H1 (cell line): ENCODE measurements at regions not wholly inside any gene's neighbourhood (a gene's known extent, or its start where the extent isn't known, plus 50 kb on each side); places are given as distances from the start of the nearest gene placed in this dataset.

ENCODE experiments used
- CTCF ChIA-PET: fragments of 300-600 bp; sonication (Branson Sonifier 250); formaldehyde crosslinking; loops from one replicate; lab custom pipeline; 2021; ENCODE audit not compliant: partially characterized antibody; lab: Charles Lee
- POLR2A ChIA-PET: fragments of 300-600 bp; sonication (Branson Sonifier 250); formaldehyde crosslinking; loops from one replicate; lab custom pipeline; 2021; ENCODE audit warnings: inconsistent platforms; ENCODE audit not compliant: partially characterized antibody; lab: Charles Lee
- DNase-seq, 2 experiments: peaks; one replicate each; pipeline versions ENCODE4 v3.0.0 to v3.0.0-alpha.2; 2010 to 2022; ENCODE audit warnings: low spot score in 2 of 2, low read depth in 1 of 2, mixed read lengths in 1 of 2
- FAIRE-seq: peaks from 2 replicates; lab custom pipeline; 2011; peaks lifted over from hg19 to GRCh38; lab: Jason Lieb, UNC
- H2AFZ ChIP-seq: 2 replicates; pipeline ENCODE4 v1.8.1; 2012; ENCODE audit warnings: low read length, inconsistent platforms
- H2AK5ac ChIP-seq: 2 replicates; pipeline ENCODE4 v1.6.1; 2013; ENCODE audit warnings: low read depth, low read length
- H2BK120ac ChIP-seq: replicated peaks from 2 replicates; pipeline ENCODE3; 2013; ENCODE audit warnings: low read depth, low read length, inconsistent platforms
- H2BK12ac ChIP-seq: 2 replicates; pipeline ENCODE4 v1.6.1; 2013; ENCODE audit warnings: low read depth, low read length
- H2BK15ac ChIP-seq: 2 replicates; pipeline ENCODE4 v1.6.1; 2013; ENCODE audit warnings: low read length
- H2BK20ac ChIP-seq: 2 replicates; pipeline ENCODE4 v1.6.1; 2013; ENCODE audit warnings: low read length
- H2BK5ac ChIP-seq: 2 replicates; pipeline ENCODE4 v1.6.1; 2013; ENCODE audit warnings: low read depth, low read length
- H3K14ac ChIP-seq: 2 replicates; pipeline ENCODE4 v1.6.1; 2013; ENCODE audit warnings: inconsistent platforms; ENCODE audit not compliant: insufficient read length
- H3K18ac ChIP-seq: 2 replicates; pipeline ENCODE4 v1.6.1; 2013; ENCODE audit warnings: low read length; ENCODE audit errors: extremely low read depth
- H3K23ac ChIP-seq: 2 replicates; pipeline ENCODE4 v1.6.1; 2013; ENCODE audit warnings: inconsistent platforms; ENCODE audit not compliant: insufficient read length
- H3K23me2 ChIP-seq: 2 replicates; pipeline ENCODE4 v1.6.1; 2013; ENCODE audit warnings: low read depth, low read length
- H3K27ac ChIP-seq: 2 replicates; pipeline ENCODE4 v1.6.1; 2011; ENCODE audit warnings: low read depth, low read length, inconsistent platforms
- H3K27me3 ChIP-seq, 4 experiments: replicated peaks in 1 of 4; 1 replicate in 1 of 4; 2 replicates in 3 of 4; pipeline versions ENCODE4 v1.6.1 to v1.8.1; 2011 to 2013; ENCODE audit warnings: low read length in 3 of 4, mild to moderate bottlenecking in 3 of 4, inconsistent platforms in 2 of 4, mixed read lengths in 2 of 4, moderate library complexity in 1 of 4; ENCODE audit not compliant: control insufficient read depth in 3 of 4, insufficient read depth in 3 of 4; ENCODE audit errors: extremely low read depth in 1 of 4
- H3K36me3 ChIP-seq, 4 experiments: 2 replicates each; pipeline versions ENCODE4 v1.6.1 to v1.8.1; 2011 to 2013; ENCODE audit warnings: mild to moderate bottlenecking in 4 of 4, low read length in 3 of 4, moderate library complexity in 2 of 4, control low read depth in 1 of 4, inconsistent platforms in 1 of 4; ENCODE audit not compliant: insufficient read depth in 4 of 4, control insufficient read depth in 2 of 4
- H3K4ac ChIP-seq: replicated peaks from 2 replicates; pipeline ENCODE3; 2013; ENCODE audit warnings: low read length, low read depth, mixed read lengths, inconsistent platforms; ENCODE audit not compliant: insufficient read length
- H3K4me1 ChIP-seq, 4 experiments: replicated peaks in 1 of 4; 1 replicate in 1 of 4; 2 replicates in 3 of 4; pipeline versions ENCODE4 v1.6.1 to v1.8.1; 2011 to 2013; ENCODE audit warnings: low read length in 3 of 4, inconsistent platforms in 2 of 4, mixed read lengths in 1 of 4; ENCODE audit not compliant: insufficient read depth in 4 of 4, control insufficient read depth in 3 of 4
- H3K4me2 ChIP-seq, 2 experiments: 2 replicates each; pipeline versions ENCODE4 v1.6.1 to v1.8.1; 2011 to 2013; ENCODE audit warnings: low read depth in 2 of 2, low read length in 2 of 2, control low read depth in 1 of 2, inconsistent platforms in 1 of 2, mild to moderate bottlenecking in 1 of 2; ENCODE audit not compliant: insufficient read depth in 1 of 2
- H3K4me3 ChIP-seq, 4 experiments: fragments of 200-600, 300-600 bp in 1 of 4; sonication (generic), shearing (Covaris generic), sonication (Bioruptor Twin) in 1 of 4; 2 replicates each; pipeline versions ENCODE4 v1.5.1 to v1.8.1; 2011 to 2016; ENCODE audit warnings: low read length in 4 of 4, low read depth in 3 of 4, control low read depth in 2 of 4, inconsistent platforms in 2 of 4, mild to moderate bottlenecking in 2 of 4, mixed read lengths in 1 of 4, moderate library complexity in 1 of 4; ENCODE audit not compliant: insufficient read depth in 2 of 4; ENCODE audit errors: extremely low read depth in 1 of 4
- H3K56ac ChIP-seq: replicated peaks from 2 replicates; pipeline ENCODE3; 2013; ENCODE audit warnings: low read depth, mild to moderate bottlenecking, mixed read lengths, low read length, inconsistent platforms; ENCODE audit not compliant: insufficient read length
- H3K79me1 ChIP-seq: 2 replicates; pipeline ENCODE4 v1.6.1; 2013; ENCODE audit warnings: low read depth, low read length, control low read depth
- H3K79me2 ChIP-seq, 2 experiments: 2 replicates each; pipeline versions ENCODE4 v1.6.1 to v1.8.1; 2012 to 2013; ENCODE audit warnings: low read length in 2 of 2, mild to moderate bottlenecking in 2 of 2, inconsistent platforms in 1 of 2; ENCODE audit not compliant: insufficient read depth in 2 of 2, control insufficient read depth in 1 of 2
- H3K9ac ChIP-seq, 4 experiments: replicated peaks in 1 of 4; 1 replicate in 1 of 4; 2 replicates in 3 of 4; pipeline versions ENCODE4 v1.6.1 to v1.8.1; 2011 to 2013; ENCODE audit warnings: low read depth in 3 of 4, low read length in 3 of 4, control low read depth in 2 of 4, mild to moderate bottlenecking in 2 of 4, moderate library complexity in 2 of 4, inconsistent platforms in 1 of 4; ENCODE audit errors: extremely low read depth in 1 of 4
- H3K9me3 ChIP-seq, 2 experiments: 2 replicates each; pipeline versions ENCODE4 v1.6.1 to v1.8.1; 2012 to 2013; ENCODE audit warnings: mild to moderate bottlenecking in 2 of 2, moderate library complexity in 2 of 2, control low read depth in 1 of 2, inconsistent platforms in 1 of 2, low read depth in 1 of 2, low read length in 1 of 2, mixed read lengths in 1 of 2; ENCODE audit not compliant: insufficient read depth in 2 of 2
- H4K20me1 ChIP-seq, 2 experiments: replicated peaks in 1 of 2; 2 replicates each; pipeline versions ENCODE3 to v1.8.1; 2011 to 2013; ENCODE audit warnings: inconsistent platforms in 2 of 2, low read length in 2 of 2, mild to moderate bottlenecking in 1 of 2; ENCODE audit not compliant: insufficient read depth in 2 of 2, control insufficient read depth in 1 of 2
- H4K5ac ChIP-seq: 2 replicates; pipeline ENCODE4 v1.6.1; 2013; ENCODE audit warnings: low read length, low read depth, mixed read lengths, inconsistent platforms; ENCODE audit not compliant: insufficient read length
- H4K8ac ChIP-seq: 2 replicates; pipeline ENCODE4 v1.8.0; 2013; ENCODE audit warnings: mild to moderate bottlenecking, moderate library complexity, low read length, inconsistent platforms; ENCODE audit not compliant: insufficient read depth; ENCODE audit errors: extremely low read depth
- H4K91ac ChIP-seq: replicated peaks from 2 replicates; pipeline ENCODE3; 2013; ENCODE audit warnings: low read length, mixed read lengths, inconsistent platforms; ENCODE audit not compliant: insufficient read length
- CBX8 ChIP-seq: fragments of 300-800, 300-1000 bp; sonication (generic); IDR thresholded peaks from 2 replicates; pipeline ENCODE4 v1.7.1; 2016; ENCODE audit warnings: low read depth, low read length, borderline replicate concordance
- CEBPB ChIP-seq: IDR thresholded peaks from 2 replicates; pipeline ENCODE4 v1.6.1; 2012; ENCODE audit warnings: low read depth, low read length
- CHD2 ChIP-seq: IDR thresholded peaks from 2 replicates; pipeline ENCODE4 v1.6.1; 2012; ENCODE audit warnings: low read length, improper control_type of control experiment
- CTBP2 ChIP-seq: IDR thresholded peaks from 2 replicates; pipeline ENCODE4 v1.7.0; 2011; ENCODE audit warnings: borderline replicate concordance, mild to moderate bottlenecking, moderate library complexity, mixed read lengths, low read length; ENCODE audit not compliant: insufficient read depth, insufficient read length
- KDM1A ChIP-seq: fragments of 200-600, 300-600 bp; sonication (generic); IDR thresholded peaks from 2 replicates; pipeline ENCODE4 v1.7.1; 2016; ENCODE audit warnings: mild to moderate bottlenecking, low read length, borderline replicate concordance
- MAFK ChIP-seq: IDR thresholded peaks from 2 replicates; pipeline ENCODE4 v1.6.1; 2012; ENCODE audit warnings: low read depth, mild to moderate bottlenecking, improper control_type of control experiment, low read length
- RFX5 ChIP-seq: IDR thresholded peaks from 2 replicates; pipeline ENCODE4 v1.6.1; 2011; ENCODE audit warnings: low read depth, low read length, improper control_type of control experiment, borderline replicate concordance
- SIN3A ChIP-seq, 2 experiments: IDR thresholded peaks in 1 of 2; conservative IDR thresholded peaks in 1 of 2; 2 replicates each; pipeline ENCODE4 v1.6.1; 2011 to 2012; ENCODE audit warnings: low read length in 2 of 2, improper control_type of control experiment in 1 of 2, low read depth in 1 of 2, mild to moderate bottlenecking in 1 of 2
- SIX5 ChIP-seq: IDR thresholded peaks from 2 replicates; pipeline ENCODE4 v1.6.1; 2011; ENCODE audit warnings: mild to moderate bottlenecking, low read depth, low read length
- TAF1 ChIP-seq: IDR thresholded peaks from 2 replicates; pipeline ENCODE4 v1.6.1; 2011; ENCODE audit warnings: mild to moderate bottlenecking, low read depth, low read length
- TAF7 ChIP-seq: optimal IDR thresholded peaks from 2 replicates; pipeline ENCODE3; 2011; ENCODE audit warnings: low read depth, mild to moderate bottlenecking, inconsistent platforms, low read length, moderate library complexity, borderline replicate concordance
- WGBS, 2 experiments: shearing (Covaris generic) in 1 of 2; methylation state at CpG; one replicate each; pipeline versions ENCODE4 v1.1.6 to v1.1.7; 2013 to 2015; ENCODE audit warnings: low lambda C conversion rate in 2 of 2, mixed read lengths in 2 of 2, inconsistent platforms in 1 of 2, low coverage in 1 of 2, missing lambda C conversion rate in 1 of 2; ENCODE audit not compliant: insufficient replicate concordance in 2 of 2, insufficient coverage in 1 of 2, insufficient read length in 1 of 2; ENCODE audit errors: extremely low coverage in 1 of 2, missing lambda C conversion rate in 1 of 2; 5-methylcytosine and 5-hydroxymethylcytosine counted together
- TF ChIP-seq, protein P1 (sequence below): IDR thresholded peaks from 2 replicates; pipeline ENCODE4 v1.6.1; 2012; ENCODE audit warnings: inconsistent platforms

DNA sequence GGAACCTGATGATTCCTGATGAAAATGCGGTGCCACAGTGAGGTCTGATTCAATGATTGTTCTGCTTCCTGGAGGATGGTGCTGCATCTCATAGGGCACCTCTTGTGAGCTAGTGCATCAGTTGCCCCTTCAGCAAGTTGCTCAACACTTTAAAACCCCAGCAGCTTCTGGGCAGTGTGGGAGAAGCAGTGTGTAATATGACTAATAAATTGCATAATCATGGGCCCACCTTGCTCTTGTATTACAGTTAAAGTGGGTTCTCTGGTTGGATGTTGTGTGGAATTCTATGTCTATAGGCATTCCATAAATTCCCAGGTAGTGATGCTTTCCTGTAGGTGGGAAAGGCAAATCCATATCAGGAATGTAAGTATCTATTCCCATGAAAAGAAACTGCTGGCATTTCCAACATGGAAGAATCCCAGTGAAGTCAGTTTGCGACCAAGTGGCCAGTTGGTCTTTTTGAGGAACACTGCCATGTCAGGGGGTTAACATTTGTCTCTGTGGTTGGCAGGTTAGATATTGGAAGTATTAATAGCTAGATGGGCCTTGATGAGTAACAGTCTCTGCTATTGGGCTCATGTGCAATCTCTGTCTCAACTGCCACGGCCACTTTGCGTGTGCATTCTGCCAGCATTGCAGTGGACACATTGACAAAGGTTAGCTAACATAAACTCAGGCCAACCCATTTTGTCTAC is 121.1 kb upstream of the OTUD4 start:
- Histone ChIP-seq H4K8ac (no peak overlapping the region; the same call in 1 of the 2 replicates), H3K4me3 (no peak overlapping the region), H2BK120ac (no peak overlapping the region), H2AK5ac (no peak overlapping the region), H4K20me1 (no peaks in the 10 kb centered on the region), H2BK5ac (no peak overlapping the region), H3K14ac (no peak overlapping the region), H3K79me2 (no peaks in the 10 kb centered on the region), H4K5ac (no peak overlapping the region), H2BK20ac (no peak overlapping the region), H3K27me3 (peaks cover 0 to 1% (median 0%) of the 10 kb centered on the region in 4 experiments; a peak in 1 of 7 replicates), H2BK15ac (no peak overlapping the region), H3K9me3 (no peaks in the 10 kb centered on the region), H3K27ac (no peak overlapping the region), H3K4ac (no peak overlapping the region), H3K79me1 (no peaks in the 10 kb centered on the region), H3K4me2 (no peak overlapping the region), H3K18ac (no peak overlapping the region), H3K9ac (no peak overlapping the region), H3K23ac (no peak overlapping the region), H3K56ac (no peak overlapping the region), H2AFZ (no peak overlapping the region), H3K36me3 (no peaks in the 10 kb centered on the region), H4K91ac (no peak overlapping the region), H3K23me2 (no peaks in the 10 kb centered on the region), H2BK12ac (no peak overlapping the region), H3K4me1 (no peaks in the 10 kb centered on the region)
- DNase-seq, result no peak
- TF ChIP-seq, protein P1, sequence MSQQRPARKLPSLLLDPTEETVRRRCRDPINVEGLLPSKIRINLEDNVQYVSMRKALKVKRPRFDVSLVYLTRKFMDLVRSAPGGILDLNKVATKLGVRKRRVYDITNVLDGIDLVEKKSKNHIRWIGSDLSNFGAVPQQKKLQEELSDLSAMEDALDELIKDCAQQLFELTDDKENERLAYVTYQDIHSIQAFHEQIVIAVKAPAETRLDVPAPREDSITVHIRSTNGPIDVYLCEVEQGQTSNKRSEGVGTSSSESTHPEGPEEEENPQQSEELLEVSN, result no peak
- no peak for TF ChIP-seq RFX5
- no peak for TF ChIP-seq KDM1A
- no peak for TF ChIP-seq SIN3A (conservative IDR thresholded peaks at IDR 0.05 in 1 of 2, IDR thresholded peaks at IDR 0.05 in 1 of 2; ENCODE audit: low read depth in 1 of 2, low read length in 2 of 2)
- no peak for TF ChIP-seq CTBP2
- TF ChIP-seq CBX8, result no peak
- TF ChIP-seq SIX5, result no peak
- no peak for TF ChIP-seq CEBPB
- TF ChIP-seq CHD2, result no peak
- no peak for TF ChIP-seq TAF1
- no peak for TF ChIP-seq TAF7
- no peak for TF ChIP-seq MAFK
- POLR2A ChIA-PET, result no interaction called here
- CTCF ChIA-PET, result interaction anchor here (1.1 kb wide), 1 partner anchor 12 kb away, joined by 3 read pairs; no protein-coding TSS in a partner anchor
- no peak for FAIRE-seq
- WGBS, 2 experiments, result 96% methylated on average over 4 of the region's 4 CpGs; no CpG with 5 or more reads in 1 of the 2 experiments
